ENCODE measurements at regions not wholly inside any gene's neighbourhood (a gene's known extent, or its start where the extent isn't known, plus 50 kb on each side); places are given as distances from the start of the nearest gene placed in this dataset.

- no peak for TF ChIP-seq POLR2A (IDR thresholded peaks at IDR 0.05)
- TF ChIP-seq CTCF (IDR thresholded peaks at IDR 0.05 in 4 of 5, conservative IDR thresholded peaks at IDR 0.05 in 1 of 5), result no peak
- Histone ChIP-seq H3K4me1 (no peaks in the 10 kb centered on the region), H3K27me3 (no peaks in the 10 kb centered on the region), H3K9me3 (no peaks in the 10 kb centered on the region), H3K27ac (no peak overlapping the region), H3K36me3 (no peaks in the 10 kb centered on the region), H3K4me3 (no peak overlapping the region)
- ATAC-seq (no peak), DNase-seq (no peak)
- in situ Hi-C loops (cut with MboI; ENCODE audit: low sequenced_read_pairs in 4 of 4), result no loop called here
- intact Hi-C loops (cut with DNase I; ENCODE audit: low total_unique reads), result no loop called here
Measured at GRCh38 chr3:87873136-87873535, 185.7 kb downstream of the CGGBP1 start.

GRCh38 chr3:87867001-87867400, 191.8 kb downstream of the CGGBP1 start:
- Histone ChIP-seq H3K27ac (no peak overlapping the region), H3K4me3 (no peak overlapping the region), H3K9me3 (no peaks in the 10 kb centered on the region), H3K36me3 (no peaks in the 10 kb centered on the region), H3K4me1 (no peaks in the 10 kb centered on the region), H3K27me3 (no peaks in the 10 kb centered on the region)
- DNase-seq, result no peak
- in situ Hi-C loops (cut with MboI; ENCODE audit: low sequenced_read_pairs in 4 of 4), result no loop called here
- ATAC-seq, result no peak
- intact Hi-C loops (cut with DNase I; ENCODE audit: low total_unique reads), result no loop called here
- TF ChIP-seq CTCF (IDR thresholded peaks at IDR 0.05 in 4 of 5, conservative IDR thresholded peaks at IDR 0.05 in 1 of 5) (no peak), POLR2A (IDR thresholded peaks at IDR 0.05) (no peak)

- intact Hi-C loops (cut with DNase I; ENCODE audit: low total_unique reads) (no loop called here), in situ Hi-C loops (cut with MboI; ENCODE audit: low sequenced_read_pairs in 4 of 4) (no loop called here)
- TF ChIP-seq POLR2A (IDR thresholded peaks at IDR 0.05) (no peak), CTCF (IDR thresholded peaks at IDR 0.05 in 4 of 5, conservative IDR thresholded peaks at IDR 0.05 in 1 of 5) (no peak)
- DNase-seq (no peak), ATAC-seq (no peak)
- Histone ChIP-seq H3K36me3 (no peaks in the 10 kb centered on the region), H3K27ac (no peak overlapping the region), H3K27me3 (no peaks in the 10 kb centered on the region), H3K4me3 (no peak overlapping the region), H3K4me1 (no peaks in the 10 kb centered on the region), H3K9me3 (no peaks in the 10 kb centered on the region)
Measured at GRCh38 chr3:87856126-87856525, 202.7 kb downstream of the CGGBP1 start.

- intact Hi-C loops (cut with DNase I; ENCODE audit: low total_unique reads) (no loop called here), in situ Hi-C loops (cut with MboI; ENCODE audit: low sequenced_read_pairs in 4 of 4) (no loop called here)
- DNase-seq, result no peak
- H3K9me3 ChIP-seq, result no peaks in the 10 kb centered on the region
- H3K4me1 ChIP-seq, result no peaks in the 10 kb centered on the region
- no peak overlapping the region for H3K4me3 ChIP-seq
- ATAC-seq, result no peak
- TF ChIP-seq POLR2A (IDR thresholded peaks at IDR 0.05), result no peak
- TF ChIP-seq CTCF (IDR thresholded peaks at IDR 0.05 in 4 of 5, conservative IDR thresholded peaks at IDR 0.05 in 1 of 5), result no peak
- H3K36me3 ChIP-seq, result no peaks in the 10 kb centered on the region
- H3K27ac ChIP-seq, result no peak overlapping the region
- no peaks in the 10 kb centered on the region for H3K27me3 ChIP-seq
Measured at GRCh38 chr3:87855616-87856015, 203.2 kb downstream of the CGGBP1 start.

- no peaks in the 10 kb centered on the region for H3K36me3 ChIP-seq
- in situ Hi-C loops (cut with MboI; ENCODE audit: low sequenced_read_pairs in 4 of 4), result no loop called here
Measured at GRCh38 chr3:87855211-87855610, 203.6 kb downstream of the CGGBP1 start.

More at GRCh38 chr3:87855211-87855610, 203.6 kb downstream of the CGGBP1 start:
- no peak overlapping the region for H3K4me3 ChIP-seq
- H3K27ac ChIP-seq, result no peak overlapping the region
- H3K4me1 ChIP-seq, result no peaks in the 10 kb centered on the region
- no peak for TF ChIP-seq CTCF (IDR thresholded peaks at IDR 0.05 in 4 of 5, conservative IDR thresholded peaks at IDR 0.05 in 1 of 5)
- no peak for TF ChIP-seq POLR2A (IDR thresholded peaks at IDR 0.05)
- no peaks in the 10 kb centered on the region for H3K27me3 ChIP-seq
- DNase-seq, result no peak
- intact Hi-C loops (cut with DNase I; ENCODE audit: low total_unique reads), result no loop called here
- no peaks in the 10 kb centered on the region for H3K9me3 ChIP-seq
- ATAC-seq, result no peak

Measured in gastrocnemius medialis (tissue), 4 donors.